GM06990 (cell line): ENCODE measurements at regions not wholly inside any gene's neighbourhood (a gene's known extent, or its start where the extent isn't known, plus 50 kb on each side); places are given as distances from the start of the nearest gene placed in this dataset.

Experiments
- DNase-seq: peaks from one replicate; pipeline ENCODE4 v3.0.0-alpha.2; 2011; ENCODE audit not compliant: insufficient read length; ENCODE audit errors: extremely low read depth
- H3K27me3 ChIP-seq: replicated peaks from 2 replicates; pipeline ENCODE4 v1.6.0; 2011; ENCODE audit warnings: low read length; ENCODE audit not compliant: control insufficient read depth, insufficient read depth
- H3K36me3 ChIP-seq: 2 replicates; pipeline ENCODE4 v1.5.1; 2011; ENCODE audit warnings: low read length; ENCODE audit not compliant: control insufficient read depth, insufficient read depth
- H3K4me3 ChIP-seq: replicated peaks from 2 replicates; pipeline ENCODE4 v1.5.1; 2011; ENCODE audit warnings: low read depth, mild to moderate bottlenecking, control low read depth, low read length
- TF ChIP-seq, protein P1 (sequence below): IDR thresholded peaks from 2 replicates; pipeline ENCODE4 v1.5.1; 2011; ENCODE audit warnings: low read length, control low read depth, mild to moderate bottlenecking, inconsistent platforms; ENCODE audit not compliant: insufficient read depth, poor library complexity, severe bottlenecking

DNA sequence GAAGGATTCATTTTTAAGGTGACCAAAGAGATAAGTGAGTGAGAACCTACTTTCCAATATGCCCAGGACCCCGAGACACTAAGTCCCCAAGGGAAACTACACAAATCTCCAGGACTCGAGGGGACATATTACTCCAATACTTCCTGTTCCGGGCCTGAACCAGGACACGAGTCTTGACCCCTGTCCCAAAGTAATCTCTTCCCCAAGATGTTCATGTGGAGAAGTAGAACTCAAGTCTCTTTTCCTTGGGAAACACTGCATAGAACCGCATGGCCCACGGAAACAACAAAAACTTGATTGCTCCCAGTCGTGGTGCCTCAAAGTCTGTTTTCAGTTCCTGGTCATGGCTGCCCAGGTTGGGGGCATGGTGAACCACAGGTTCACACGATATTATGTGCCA lies 87.2 kb upstream of the ZEB2 start:
- TF ChIP-seq, protein P1, sequence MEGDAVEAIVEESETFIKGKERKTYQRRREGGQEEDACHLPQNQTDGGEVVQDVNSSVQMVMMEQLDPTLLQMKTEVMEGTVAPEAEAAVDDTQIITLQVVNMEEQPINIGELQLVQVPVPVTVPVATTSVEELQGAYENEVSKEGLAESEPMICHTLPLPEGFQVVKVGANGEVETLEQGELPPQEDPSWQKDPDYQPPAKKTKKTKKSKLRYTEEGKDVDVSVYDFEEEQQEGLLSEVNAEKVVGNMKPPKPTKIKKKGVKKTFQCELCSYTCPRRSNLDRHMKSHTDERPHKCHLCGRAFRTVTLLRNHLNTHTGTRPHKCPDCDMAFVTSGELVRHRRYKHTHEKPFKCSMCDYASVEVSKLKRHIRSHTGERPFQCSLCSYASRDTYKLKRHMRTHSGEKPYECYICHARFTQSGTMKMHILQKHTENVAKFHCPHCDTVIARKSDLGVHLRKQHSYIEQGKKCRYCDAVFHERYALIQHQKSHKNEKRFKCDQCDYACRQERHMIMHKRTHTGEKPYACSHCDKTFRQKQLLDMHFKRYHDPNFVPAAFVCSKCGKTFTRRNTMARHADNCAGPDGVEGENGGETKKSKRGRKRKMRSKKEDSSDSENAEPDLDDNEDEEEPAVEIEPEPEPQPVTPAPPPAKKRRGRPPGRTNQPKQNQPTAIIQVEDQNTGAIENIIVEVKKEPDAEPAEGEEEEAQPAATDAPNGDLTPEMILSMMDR, result no peak
- no peak for DNase-seq
- H3K4me3 ChIP-seq, result no peak overlapping the region

DNA sequence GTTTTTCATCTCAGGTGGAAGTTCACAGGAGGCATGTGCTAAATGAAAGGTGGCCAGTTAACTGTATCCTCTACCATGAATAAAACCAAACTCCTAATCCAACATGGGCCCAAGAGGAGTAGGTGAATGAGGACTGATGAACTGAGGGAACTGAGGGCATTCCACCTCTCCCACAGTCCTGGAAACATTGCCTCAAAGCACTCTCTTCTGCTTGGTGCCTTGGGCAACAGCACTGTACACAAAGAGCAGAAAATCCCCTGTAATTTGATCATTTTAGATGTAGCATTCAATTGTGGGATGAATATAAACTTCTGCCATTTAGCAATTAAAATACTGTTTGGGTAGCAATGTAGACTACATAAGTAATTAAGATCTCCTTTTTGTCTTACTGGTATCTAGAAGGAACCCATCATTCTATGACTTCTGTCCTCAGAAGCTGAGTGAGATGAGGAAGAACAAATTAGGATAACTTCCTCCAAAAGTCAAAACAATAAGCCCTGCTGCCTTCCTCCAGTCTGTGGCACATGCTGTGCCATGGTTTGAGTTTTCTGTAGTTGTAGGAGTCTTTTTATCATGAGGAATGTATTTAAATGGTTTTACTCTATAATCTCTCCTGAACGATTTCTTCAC lies 86.7 kb upstream of the ZEB2 start:
- Histone ChIP-seq H3K27me3 (no peaks in the 10 kb centered on the region; the same call in 1 of the 2 replicates), H3K36me3 (no peaks in the 10 kb centered on the region), H3K4me3 (no peak overlapping the region)
- TF ChIP-seq, protein P1, result no peak
- no peak for DNase-seq

More for the DNA sequence above, 87.2 kb upstream of the ZEB2 start:
- Histone ChIP-seq H3K27me3 (no peaks in the 10 kb centered on the region; the same call in 1 of the 2 replicates), H3K36me3 (no peaks in the 10 kb centered on the region)

DNA sequence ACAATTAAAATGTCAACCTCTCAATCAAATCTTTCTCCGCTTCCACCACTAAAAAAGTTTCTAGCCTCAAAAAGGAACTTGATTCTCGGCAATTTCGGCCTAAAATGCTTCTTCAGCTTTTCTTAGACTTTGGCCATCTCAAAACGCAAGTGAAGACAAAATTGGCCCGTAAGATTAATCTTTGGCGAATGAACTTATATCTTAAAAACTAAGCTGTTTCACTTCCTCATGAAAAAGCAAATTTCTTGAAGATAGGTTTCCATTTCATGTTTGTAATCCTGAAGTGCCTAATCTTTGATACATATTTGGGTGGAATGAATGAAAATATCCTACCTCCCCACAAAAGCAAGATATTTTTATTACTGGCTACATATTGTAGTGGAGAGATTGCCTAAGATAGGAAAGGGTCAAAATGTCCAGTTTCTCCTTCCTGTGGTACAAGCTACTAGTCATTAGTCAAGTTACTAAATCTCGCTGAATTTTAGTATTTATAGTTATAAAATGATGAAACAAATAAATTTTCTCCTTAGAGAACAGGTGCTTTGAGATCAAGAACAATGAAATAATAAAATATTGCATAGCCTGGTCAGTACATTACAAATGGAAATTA lies 85.4 kb upstream of the ZEB2 start:
- TF ChIP-seq, protein P1, result no peak
- Histone ChIP-seq H3K27me3 (no peaks in the 10 kb centered on the region; the same call in 1 of the 2 replicates), H3K36me3 (no peaks in the 10 kb centered on the region), H3K4me3 (no peak overlapping the region)
- DNase-seq, result no peak

DNA sequence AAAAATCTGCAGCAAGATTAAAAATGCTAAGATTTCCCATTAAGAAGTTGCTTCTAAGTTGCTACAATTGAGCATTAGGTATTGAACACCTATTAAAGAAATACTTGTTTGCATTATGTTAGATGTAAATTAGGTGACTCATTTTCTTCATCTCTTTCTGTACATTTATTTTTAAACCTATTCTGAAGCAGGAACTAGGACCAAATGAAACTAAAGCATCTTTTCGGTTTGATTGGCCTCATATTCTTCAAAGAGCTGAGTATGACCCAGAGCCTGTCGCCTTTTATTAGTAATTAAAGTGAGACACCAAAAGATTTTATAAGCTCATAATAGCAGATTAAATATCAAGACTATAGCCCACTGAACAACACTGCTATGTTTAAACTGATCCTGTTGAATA lies 83.4 kb upstream of the ZEB2 start:
- TF ChIP-seq, protein P1, result no peak
- no peak for DNase-seq

DNA sequence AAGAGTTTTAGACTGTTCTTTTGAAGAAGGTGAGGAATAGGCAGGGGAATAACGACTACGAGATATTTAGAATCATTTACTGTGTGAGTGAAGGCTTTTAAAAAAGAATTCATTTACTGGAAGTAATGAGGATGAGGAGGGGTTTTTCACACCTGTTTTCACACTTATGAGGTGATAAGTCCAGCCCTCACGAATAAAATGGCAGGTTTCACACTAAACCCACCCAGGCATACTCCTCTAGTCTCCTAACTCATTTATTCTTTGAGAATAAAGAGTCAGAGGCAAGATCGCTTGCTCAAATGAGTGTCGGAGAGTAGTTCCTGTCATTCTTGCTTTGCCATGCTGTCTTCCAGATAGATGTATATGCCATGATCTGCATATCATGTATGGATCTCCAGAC lies 79.0 kb upstream of the ZEB2 start:
- TF ChIP-seq, protein P1, result no peak
- DNase-seq, result no peak
- no peak overlapping the region for H3K4me3 ChIP-seq
- H3K36me3 ChIP-seq, result no peaks in the 10 kb centered on the region
- H3K27me3 ChIP-seq, result no peaks in the 10 kb centered on the region; the same call in 1 of the 2 replicates

More for the DNA sequence above, 83.4 kb upstream of the ZEB2 start:
- H3K36me3 ChIP-seq, result no peaks in the 10 kb centered on the region
- no peaks in the 10 kb centered on the region; the same call in 1 of the 2 replicates for H3K27me3 ChIP-seq
- no peak overlapping the region for H3K4me3 ChIP-seq
